ENCODE measurements at regions not wholly inside any gene's neighbourhood (a gene's known extent, or its start where the extent isn't known, plus 50 kb on each side); places are given as distances from the start of the nearest gene placed in this dataset.
"Not testable (repeated sequence)": the region's sequence is repeated elsewhere in the genome, so short reads cannot be mapped to it uniquely, and the experiment has no call there.

- intact Hi-C loops (cut with DNase I), result no loop called here
- DNase-seq, result no peak
- Histone ChIP-seq H3K9me3 (no peaks in the 10 kb centered on the region), H3K27me3 (ENCODE audit: low read depth) (no peaks in the 10 kb centered on the region), H3K4me3 (no peak overlapping the region), H3K27ac (no peak overlapping the region), H3K4me1 (no peaks in the 10 kb centered on the region), H3K36me3 (no peaks in the 10 kb centered on the region)
- no peak for ATAC-seq
- no peak for TF ChIP-seq CTCF (IDR thresholded peaks at IDR 0.05)
These were observed 132.4 kb downstream of the CHD9NB start for GRCh38 chr16:52920331-52920730.

- TF ChIP-seq CTCF (IDR thresholded peaks at IDR 0.05), result no peak
- Histone ChIP-seq H3K27me3 (ENCODE audit: low read depth) (no peaks in the 10 kb centered on the region), H3K4me3 (no peak overlapping the region), H3K9me3 (no peaks in the 10 kb centered on the region), H3K27ac (no peak overlapping the region), H3K36me3 (no peaks in the 10 kb centered on the region), H3K4me1 (no peaks in the 10 kb centered on the region)
- intact Hi-C loops (cut with DNase I), result no loop called here
- DNase-seq, result no peak
- no peak for ATAC-seq
These were observed 138.3 kb downstream of the CHD9NB start for GRCh38 chr16:52914428-52914827.

GRCh38 chr16:52912565-52913173, 140.0 kb downstream of the CHD9NB start:
- no peak overlapping the region for H3K27ac ChIP-seq
- no peaks in the 10 kb centered on the region for H3K9me3 ChIP-seq
- DNase-seq (peak; percentile 67), ATAC-seq (peak; percentile 78 to 87)
- intact Hi-C loops (cut with DNase I), result no loop called here
- TF ChIP-seq CTCF (IDR thresholded peaks at IDR 0.05), result peak; percentile 77
- no peaks in the 10 kb centered on the region for H3K36me3 ChIP-seq
- no peaks in the 10 kb centered on the region for H3K27me3 ChIP-seq (ENCODE audit: low read depth)
- no peak overlapping the region for H3K4me3 ChIP-seq
- H3K4me1 ChIP-seq, result no peaks in the 10 kb centered on the region

GRCh38 chr16:52908057-52908456, 144.6 kb downstream of the CHD9NB start:
- intact Hi-C loops (cut with DNase I); H3K9me3 ChIP-seq; ATAC-seq; H3K4me1 ChIP-seq; H3K36me3 ChIP-seq; DNase-seq; H3K4me3 ChIP-seq; H3K27ac ChIP-seq; H3K27me3 ChIP-seq (ENCODE audit: low read depth): not testable (repeated sequence)

GRCh38 chr16:52906281-52906680, 146.4 kb downstream of the CHD9NB start:
- TF ChIP-seq CTCF (IDR thresholded peaks at IDR 0.05), result no peak
- intact Hi-C loops (cut with DNase I), result no loop called here
- DNase-seq, result no peak
- Histone ChIP-seq H3K9me3 (no peaks in the 10 kb centered on the region), H3K4me3 (no peak overlapping the region), H3K4me1 (no peaks in the 10 kb centered on the region), H3K27me3 (ENCODE audit: low read depth) (no peaks in the 10 kb centered on the region), H3K36me3 (no peaks in the 10 kb centered on the region), H3K27ac (no peak overlapping the region)
- ATAC-seq, result no peak

GRCh38 chr16:52896478-52897164, 156.1 kb downstream of the CHD9NB start:
- intact Hi-C loops (cut with DNase I), result no loop called here
- Histone ChIP-seq H3K9me3 (no peaks in the 10 kb centered on the region), H3K4me3 (no peak overlapping the region), H3K36me3 (no peaks in the 10 kb centered on the region), H3K4me1 (no peaks in the 10 kb centered on the region), H3K27me3 (ENCODE audit: low read depth) (no peaks in the 10 kb centered on the region), H3K27ac (no peak overlapping the region)
- DNase-seq (no peak), ATAC-seq (no peak)
- TF ChIP-seq CTCF (IDR thresholded peaks at IDR 0.05), result no peak

Data from lower lobe of right lung (tissue), 2 donors.